ENCODE measurements at regions not wholly inside any gene's neighbourhood (a gene's known extent, or its start where the extent isn't known, plus 50 kb on each side); places are given as distances from the start of the nearest gene placed in this dataset.

- no peak for TF ChIP-seq CTCF (conservative IDR thresholded peaks at IDR 0.05)
- no peak for TF ChIP-seq ZFX (IDR thresholded peaks at IDR 0.05)
Observed at GRCh38 chr1:229924639-229925038, 142.4 kb upstream of the GALNT2 start.
